Smooth muscle cell (in vitro differentiated cells): ENCODE measurements at regions not wholly inside any gene's neighbourhood (a gene's known extent, or its start where the extent isn't known, plus 50 kb on each side); places are given as distances from the start of the nearest gene placed in this dataset.

ENCODE experiments used
- DNase-seq: peaks from one replicate; lab custom pipeline; 2025; ENCODE audit not compliant: unreplicated experiment; lab: John Stamatoyannopoulos, UW
- H2AFZ ChIP-seq: fragments of 200-600 bp; sonication (generic); 2 replicates; pipeline ENCODE4 v1.6.0; 2016; ENCODE audit warnings: antibody characterized with exemption, low read depth, mild to moderate bottlenecking
- H3F3A ChIP-seq: fragments of 200-600 bp; sonication (generic); 2 replicates; pipeline ENCODE4 v1.6.0; 2017; ENCODE audit warnings: antibody characterized with exemption, low read depth
- H3K27ac ChIP-seq: fragments of 200-600 bp; sonication (generic); 2 replicates; pipeline ENCODE4 v1.5.1; 2016; ENCODE audit warnings: low read depth, mild to moderate bottlenecking
- H3K27me3 ChIP-seq: fragments of 200-600 bp; sonication (generic); 2 replicates; pipeline ENCODE4 v1.6.1; 2016; ENCODE audit warnings: low read depth, mild to moderate bottlenecking
- H3K36me3 ChIP-seq: fragments of 200-600 bp; sonication (generic); 2 replicates; pipeline ENCODE4 v1.5.1; 2016; ENCODE audit warnings: low read depth
- H3K4me1 ChIP-seq: fragments of 200-600 bp; sonication (generic); 2 replicates; pipeline ENCODE4 v1.5.1; 2016; ENCODE audit warnings: low read depth
- H3K4me2 ChIP-seq: fragments of 200-600 bp; sonication (generic); 2 replicates; pipeline ENCODE4 v1.6.0; 2016; ENCODE audit warnings: mild to moderate bottlenecking
- H3K4me3 ChIP-seq: fragments of 200-600 bp; sonication (generic); 2 replicates; pipeline ENCODE4 v1.5.1; 2016; ENCODE audit warnings: mild to moderate bottlenecking
- H3K79me2 ChIP-seq: fragments of 200-600 bp; sonication (generic); 2 replicates; pipeline ENCODE4 v1.6.0; 2016; ENCODE audit warnings: low read depth, mild to moderate bottlenecking
- H3K9ac ChIP-seq: fragments of 200-600 bp; sonication (generic); 2 replicates; pipeline ENCODE4 v1.6.0; 2016; ENCODE audit warnings: low read depth
- H3K9me3 ChIP-seq: fragments of 200-600 bp; sonication (generic); replicated peaks from 2 replicates; pipeline ENCODE4 v1.5.1; 2016; ENCODE audit warnings: low read depth
- H4K20me1 ChIP-seq: fragments of 200-600 bp; sonication (generic); 2 replicates; pipeline ENCODE4 v1.6.0; 2016; ENCODE audit warnings: low read depth
- WGBS: methylation state at CpG from one replicate; pipeline ENCODE4 v1.1.7; 2016; ENCODE audit warnings: low lambda C conversion rate; 5-methylcytosine and 5-hydroxymethylcytosine counted together
- TF ChIP-seq, protein P1 (sequence below): fragments of 200-600 bp; sonication (generic); IDR thresholded peaks from 2 replicates; pipeline ENCODE4 v1.5.1; 2017; ENCODE audit warnings: borderline replicate concordance, mild to moderate bottlenecking, antibody characterized with exemption; ENCODE audit not compliant: insufficient read depth, poor library complexity, severe bottlenecking

DNA sequence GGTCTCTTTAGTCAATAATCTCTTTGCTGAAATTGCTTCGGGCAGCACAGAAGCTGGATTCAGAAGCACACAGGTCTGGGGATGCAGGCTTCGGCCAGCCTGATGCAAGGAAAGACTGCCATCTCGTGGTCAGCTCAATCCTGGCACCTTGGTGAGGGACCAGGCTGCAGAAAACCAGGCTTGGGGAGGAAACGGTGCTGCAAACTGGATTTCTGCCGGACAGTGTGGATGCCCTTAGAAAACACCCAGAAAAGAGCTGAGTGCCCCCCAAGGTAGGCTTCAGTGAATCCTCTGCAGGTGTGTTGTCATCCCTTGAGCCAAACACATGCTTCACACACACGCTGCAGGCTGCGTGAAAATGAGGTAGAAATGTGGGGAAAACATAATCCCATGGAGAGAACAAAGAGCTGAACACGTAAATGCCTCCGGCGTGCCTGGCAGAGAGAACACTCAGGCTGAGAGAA is 89.8 kb upstream of the PAX1 start:
- no peak overlapping the region for H2AFZ ChIP-seq
- H3K79me2 ChIP-seq: no peaks in the 10 kb centered on the region
- H3K9ac ChIP-seq: no peak overlapping the region
- no peaks in the 10 kb centered on the region for H3K27me3 ChIP-seq
- 50% methylated on average over 10 of the region's 10 CpGs for WGBS
- no peaks in the 10 kb centered on the region for H3K36me3 ChIP-seq
- H3K4me3 ChIP-seq: no peak overlapping the region
- H3K4me1 ChIP-seq: no peaks in the 10 kb centered on the region
- TF ChIP-seq, protein P1, sequence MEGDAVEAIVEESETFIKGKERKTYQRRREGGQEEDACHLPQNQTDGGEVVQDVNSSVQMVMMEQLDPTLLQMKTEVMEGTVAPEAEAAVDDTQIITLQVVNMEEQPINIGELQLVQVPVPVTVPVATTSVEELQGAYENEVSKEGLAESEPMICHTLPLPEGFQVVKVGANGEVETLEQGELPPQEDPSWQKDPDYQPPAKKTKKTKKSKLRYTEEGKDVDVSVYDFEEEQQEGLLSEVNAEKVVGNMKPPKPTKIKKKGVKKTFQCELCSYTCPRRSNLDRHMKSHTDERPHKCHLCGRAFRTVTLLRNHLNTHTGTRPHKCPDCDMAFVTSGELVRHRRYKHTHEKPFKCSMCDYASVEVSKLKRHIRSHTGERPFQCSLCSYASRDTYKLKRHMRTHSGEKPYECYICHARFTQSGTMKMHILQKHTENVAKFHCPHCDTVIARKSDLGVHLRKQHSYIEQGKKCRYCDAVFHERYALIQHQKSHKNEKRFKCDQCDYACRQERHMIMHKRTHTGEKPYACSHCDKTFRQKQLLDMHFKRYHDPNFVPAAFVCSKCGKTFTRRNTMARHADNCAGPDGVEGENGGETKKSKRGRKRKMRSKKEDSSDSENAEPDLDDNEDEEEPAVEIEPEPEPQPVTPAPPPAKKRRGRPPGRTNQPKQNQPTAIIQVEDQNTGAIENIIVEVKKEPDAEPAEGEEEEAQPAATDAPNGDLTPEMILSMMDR: peak; percentile 63
- H3F3A ChIP-seq: no peaks in the 10 kb centered on the region
- H3K4me2 ChIP-seq: no peak overlapping the region
- DNase-seq: no peak
- H3K9me3 ChIP-seq: no peaks in the 10 kb centered on the region
- H3K27ac ChIP-seq: no peak overlapping the region
- no peaks in the 10 kb centered on the region for H4K20me1 ChIP-seq

DNA sequence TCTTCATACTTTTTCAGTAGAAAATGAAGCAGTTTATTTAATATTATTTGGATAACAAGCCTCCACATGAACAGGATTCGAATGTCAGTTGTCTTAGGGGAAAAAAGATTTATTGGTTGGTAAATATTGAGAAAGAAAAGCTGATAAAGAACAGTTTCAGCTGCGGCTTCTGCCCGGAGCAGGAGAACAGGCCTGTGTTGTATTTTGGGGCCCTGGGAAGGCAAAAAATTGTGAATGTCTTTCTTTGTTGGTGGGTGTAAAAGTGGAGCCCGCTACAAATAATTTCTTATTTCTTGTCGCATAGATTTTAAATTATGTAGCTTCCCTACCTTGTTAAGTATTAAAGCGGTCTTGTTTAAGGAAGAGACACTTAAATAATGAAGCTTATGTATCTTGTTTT is 90.5 kb upstream of the PAX1 start:
- TF ChIP-seq, protein P1: no peak
- Histone ChIP-seq H3K9ac (no peak overlapping the region), H3K27ac (no peak overlapping the region), H3F3A (no peaks in the 10 kb centered on the region), H3K79me2 (no peaks in the 10 kb centered on the region), H3K27me3 (no peaks in the 10 kb centered on the region), H3K4me3 (no peak overlapping the region), H4K20me1 (no peaks in the 10 kb centered on the region), H3K4me1 (no peaks in the 10 kb centered on the region), H3K9me3 (no peaks in the 10 kb centered on the region), H2AFZ (no peak overlapping the region), H3K4me2 (no peak overlapping the region), H3K36me3 (no peaks in the 10 kb centered on the region)
- DNase-seq: no peak
- 87% methylated on average over 6 of the region's 6 CpGs for WGBS

DNA sequence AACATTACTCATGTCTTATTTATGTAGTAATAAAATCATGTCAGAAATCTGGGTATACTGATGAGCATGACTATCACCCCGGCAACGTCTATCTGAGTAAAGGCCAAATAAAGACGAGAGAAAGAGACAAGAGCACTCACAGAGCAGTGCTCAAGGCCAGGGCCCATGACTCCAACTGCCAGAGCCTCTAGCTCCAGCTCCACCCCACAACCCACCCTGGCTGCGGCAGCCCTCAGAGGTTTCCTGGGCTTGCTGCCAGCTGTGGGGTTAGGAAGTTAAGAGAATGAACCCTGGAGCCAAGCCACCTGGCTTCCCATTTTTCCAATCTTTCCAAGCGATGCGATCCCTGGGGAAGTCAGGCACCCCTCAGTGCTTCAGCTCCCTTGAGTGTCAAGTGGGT is 92.0 kb upstream of the PAX1 start:
- Histone ChIP-seq H3K9me3 (no peaks in the 10 kb centered on the region), H3K4me2 (no peak overlapping the region), H3K79me2 (no peaks in the 10 kb centered on the region), H2AFZ (no peak overlapping the region), H3K4me1 (no peaks in the 10 kb centered on the region), H4K20me1 (no peaks in the 10 kb centered on the region), H3K9ac (no peak overlapping the region), H3K27ac (no peak overlapping the region), H3K36me3 (no peaks in the 10 kb centered on the region), H3F3A (no peaks in the 10 kb centered on the region), H3K4me3 (no peak overlapping the region), H3K27me3 (no peaks in the 10 kb centered on the region)
- DNase-seq: no peak
- TF ChIP-seq, protein P1: no peak
- WGBS: 87% methylated on average over 6 of the region's 6 CpGs

DNA sequence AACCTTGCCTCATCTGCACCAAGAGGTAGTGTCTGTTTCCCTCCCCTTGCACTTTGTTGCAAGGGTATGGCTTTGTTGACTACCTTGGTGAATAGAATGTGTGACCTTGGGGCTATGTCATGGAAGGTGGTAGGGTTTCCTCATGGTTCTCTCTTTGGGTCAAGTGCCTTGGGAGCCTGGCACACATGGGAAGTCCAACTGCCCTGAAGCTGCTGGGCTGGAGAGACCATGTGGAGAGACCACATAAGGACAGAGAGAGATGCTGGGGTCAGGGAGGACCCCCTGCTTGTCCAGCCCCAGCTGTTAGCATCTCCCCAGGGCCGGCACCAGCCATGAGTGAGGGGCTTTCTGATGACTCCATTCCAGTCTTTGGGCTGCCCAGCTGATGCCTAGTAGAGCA is 95.5 kb upstream of the PAX1 start:
- 80% methylated on average over 1 of the region's 1 CpG for WGBS
- Histone ChIP-seq H3K4me2 (no peak overlapping the region), H4K20me1 (no peaks in the 10 kb centered on the region), H3K4me1 (no peaks in the 10 kb centered on the region), H3K27me3 (no peaks in the 10 kb centered on the region), H3K79me2 (no peaks in the 10 kb centered on the region), H3F3A (no peaks in the 10 kb centered on the region), H3K9ac (no peak overlapping the region), H3K27ac (no peak overlapping the region), H3K4me3 (no peak overlapping the region), H3K9me3 (no peaks in the 10 kb centered on the region), H3K36me3 (no peaks in the 10 kb centered on the region), H2AFZ (no peak overlapping the region)
- TF ChIP-seq, protein P1: no peak
- no peak for DNase-seq
